IMR-90 (cell line): ENCODE measurements at regions not wholly inside any gene's neighbourhood (a gene's known extent, or its start where the extent isn't known, plus 50 kb on each side); places are given as distances from the start of the nearest gene placed in this dataset.

ENCODE experiments used
- ATAC-seq: fragments of 200-7000 bp; cut with Tn5 transposase; 2 replicates; pipeline ENCODE4 v1.9.1; 2020; ENCODE audit warnings: low read depth, mild to moderate bottlenecking, moderate library complexity
- BruUV-seq: library from RNA; stranded (reverse); fragments of 400-500 nt; replicated peaks from 2 replicates; lab custom pipeline; 2021; lab: Mats Ljungman, UMichigan
- CTCF ChIA-PET: fragments of 300-600 bp; formaldehyde crosslinking; extraction: SDS; loops from one replicate; lab custom pipeline; 2021; ENCODE audit warnings: antibody characterized with exemption; lab: Yijun Ruan, JAX
- POLR2A ChIA-PET: fragments of 300-600 bp; sonication (Branson Sonifier 250); formaldehyde crosslinking; loops from one replicate; lab custom pipeline; 2022; ENCODE audit warnings: antibody characterized with exemption; ENCODE audit not compliant: unreplicated experiment; lab: Charles Lee
- DNase-seq: peaks from one replicate; pipeline ENCODE4 v3.0.0; 2013
- H2AFZ ChIP-seq: replicated peaks from 2 replicates; pipeline ENCODE3; 2013; ENCODE audit warnings: low read length, mild to moderate bottlenecking; ENCODE audit not compliant: poor library complexity
- H2AK5ac ChIP-seq: 2 replicates; pipeline ENCODE4 v1.6.1; 2013; ENCODE audit warnings: low read depth, low read length, inconsistent platforms
- H2AK9ac ChIP-seq: replicated peaks from 2 replicates; pipeline ENCODE3; 2013; ENCODE audit warnings: mild to moderate bottlenecking, low read depth, low read length, moderate library complexity; ENCODE audit not compliant: poor library complexity
- H2BK120ac ChIP-seq: 2 replicates; pipeline ENCODE4 v1.6.1; 2013; ENCODE audit warnings: low read depth, low read length, inconsistent platforms
- H2BK15ac ChIP-seq: 3 replicates; pipeline ENCODE4 v1.6.1; 2013; ENCODE audit warnings: low read depth, low read length, inconsistent platforms
- H2BK20ac ChIP-seq: 2 replicates; pipeline ENCODE4 v1.6.1; 2013; ENCODE audit warnings: low read depth, mild to moderate bottlenecking, inconsistent platforms, low read length, moderate library complexity
- H2BK5ac ChIP-seq: 2 replicates; pipeline ENCODE4 v1.6.1; 2013; ENCODE audit warnings: mild to moderate bottlenecking, low read depth, low read length, inconsistent platforms; ENCODE audit not compliant: poor library complexity, severe bottlenecking
- H3K14ac ChIP-seq: replicated peaks from 2 replicates; pipeline ENCODE4 v1.6.1; 2013; ENCODE audit warnings: low read depth, low read length, inconsistent platforms
- H3K18ac ChIP-seq: 2 replicates; pipeline ENCODE4 v1.6.1; 2013; ENCODE audit warnings: low read depth, low read length, control low read depth
- H3K23ac ChIP-seq: 2 replicates; pipeline ENCODE4 v1.6.1; 2013; ENCODE audit warnings: low read depth, low read length, inconsistent platforms
- H3K27ac ChIP-seq: 2 replicates; pipeline ENCODE4 v1.5.1; 2013; ENCODE audit warnings: mild to moderate bottlenecking, control low read depth, low read length; ENCODE audit not compliant: insufficient read depth
- H3K27me3 ChIP-seq: 2 replicates; pipeline ENCODE4 v1.6.1; 2013; ENCODE audit warnings: low read length; ENCODE audit not compliant: control insufficient read depth, insufficient read depth
- H3K36me3 ChIP-seq: 2 replicates; pipeline ENCODE4 v1.6.1; 2013; ENCODE audit warnings: low read length, mixed read lengths; ENCODE audit not compliant: control insufficient read depth, insufficient read depth
- H3K4ac ChIP-seq: 2 replicates; pipeline ENCODE4 v1.6.1; 2013; ENCODE audit warnings: low read depth, low read length, inconsistent platforms
- H3K4me1 ChIP-seq: 2 replicates; pipeline ENCODE4 v1.6.1; 2013; ENCODE audit warnings: low read length, mixed read lengths; ENCODE audit not compliant: control insufficient read depth, insufficient read depth
- H3K4me2 ChIP-seq: 2 replicates; pipeline ENCODE4 v1.6.1; 2013; ENCODE audit warnings: low read depth, mild to moderate bottlenecking, control low read depth, low read length, moderate library complexity
- H3K4me3 ChIP-seq: 2 replicates; pipeline ENCODE4 v1.5.1; 2013; ENCODE audit warnings: low read depth, mild to moderate bottlenecking, control low read depth, low read length, moderate library complexity; ENCODE audit not compliant: insufficient read depth
- H3K56ac ChIP-seq: 2 replicates; pipeline ENCODE4 v1.6.1; 2013; ENCODE audit warnings: low read length, inconsistent platforms; ENCODE audit not compliant: insufficient read depth; ENCODE audit errors: extremely low read depth
- H3K79me1 ChIP-seq, 2 experiments: 2 replicates each; pipeline ENCODE4 v1.6.1; 2013; ENCODE audit warnings: low read length in 2 of 2, inconsistent platforms in 1 of 2, low read depth in 1 of 2
- H3K9ac ChIP-seq: 2 replicates; pipeline ENCODE4 v1.6.1; 2013; ENCODE audit warnings: low read depth, low read length, control low read depth
- H3K9me1 ChIP-seq: 2 replicates; pipeline ENCODE4 v1.6.1; 2013; ENCODE audit warnings: low read length, inconsistent platforms; ENCODE audit not compliant: insufficient read depth
- H3K9me3 ChIP-seq: 2 replicates; pipeline ENCODE4 v1.6.1; 2013; ENCODE audit warnings: low read length; ENCODE audit not compliant: control insufficient read depth, insufficient read depth
- H4K20me1 ChIP-seq: 2 replicates; pipeline ENCODE4 v1.6.1; 2013; ENCODE audit warnings: low read length, inconsistent platforms; ENCODE audit not compliant: insufficient read depth
- H4K5ac ChIP-seq: 2 replicates; pipeline ENCODE4 v1.6.1; 2013; ENCODE audit warnings: mild to moderate bottlenecking, low read depth, low read length, control low read depth
- H4K8ac ChIP-seq, 2 experiments: 2 replicates each; pipeline ENCODE4 v1.6.1; 2013; ENCODE audit warnings: low read depth in 2 of 2, low read length in 2 of 2, control low read depth in 1 of 2, inconsistent platforms in 1 of 2
- H4K91ac ChIP-seq: 2 replicates; pipeline ENCODE4 v1.6.1; 2013; ENCODE audit warnings: low read depth, low read length, inconsistent platforms; ENCODE audit not compliant: insufficient read depth
- BHLHE40 ChIP-seq: fragments of 150-350 bp; IDR thresholded peaks from 2 replicates; pipeline ENCODE4 v1.6.1; 2016; ENCODE audit warnings: mild to moderate bottlenecking, low read depth, low read length
- CEBPB ChIP-seq: IDR thresholded peaks from 2 replicates; pipeline ENCODE4 v1.6.1; 2012; ENCODE audit warnings: low read depth, low read length, improper control_type of control experiment
- FOS ChIP-seq: fragments of 150-350 bp; IDR thresholded peaks from 2 replicates; pipeline ENCODE4 v1.6.1; 2016; ENCODE audit warnings: low read depth, low read length
- MAFK ChIP-seq: IDR thresholded peaks from 2 replicates; pipeline ENCODE4 v1.6.1; 2012; ENCODE audit warnings: low read depth, low read length, improper control_type of control experiment
- MAZ ChIP-seq: IDR thresholded peaks from 2 replicates; pipeline ENCODE4 v1.6.1; 2012; ENCODE audit warnings: low read depth, mild to moderate bottlenecking, low read length, improper control_type of control experiment, moderate library complexity, borderline replicate concordance
- MXI1 ChIP-seq: IDR thresholded peaks from 2 replicates; pipeline ENCODE4 v1.6.1; 2012; ENCODE audit warnings: low read depth, mild to moderate bottlenecking, low read length, moderate library complexity, borderline replicate concordance
- NFE2L2 ChIP-seq: fragments of 150-350 bp; IDR thresholded peaks from 2 replicates; pipeline ENCODE4 v1.6.1; 2016; ENCODE audit warnings: low read depth, mild to moderate bottlenecking, low read length
- POLR2A ChIP-seq: IDR thresholded peaks from 2 replicates; pipeline ENCODE4 v1.6.1; 2012; ENCODE audit warnings: mild to moderate bottlenecking, low read depth, low read length
- RAD21 ChIP-seq: IDR thresholded peaks from 2 replicates; pipeline ENCODE4 v1.6.1; 2012; ENCODE audit warnings: low read length, improper control_type of control experiment
- RCOR1 ChIP-seq: IDR thresholded peaks from 2 replicates; pipeline ENCODE4 v1.6.1; 2012; ENCODE audit warnings: mild to moderate bottlenecking, low read length, improper control_type of control experiment; ENCODE audit not compliant: insufficient replicate concordance
- RFX5 ChIP-seq: IDR thresholded peaks from 2 replicates; pipeline ENCODE4 v1.8.0; 2012; ENCODE audit warnings: low read depth, mild to moderate bottlenecking, low read length, moderate library complexity
- SMC3 ChIP-seq: fragments of 150-350 bp; IDR thresholded peaks from 2 replicates; pipeline ENCODE4 v1.6.1; 2016; ENCODE audit warnings: low read depth, mild to moderate bottlenecking, antibody characterized with exemption, low read length, moderate library complexity
- WGBS, 2 experiments: methylation state at CpG; one replicate each; pipeline versions ENCODE4 v1.1.5 to v1.1.7; 2013; ENCODE audit warnings: missing lambda C conversion rate in 2 of 2; ENCODE audit not compliant: insufficient read length in 1 of 2; ENCODE audit errors: extremely low coverage in 2 of 2; 5-methylcytosine and 5-hydroxymethylcytosine counted together
- dilution Hi-C: fragments of 300-500 bp; cut with HindIII; formaldehyde crosslinking; loops from one replicate; pipeline ENCODE4 v1.14.3; 2018; ENCODE audit warnings: low sequenced_read_pairs; ENCODE audit not compliant: unreplicated experiment
- in situ Hi-C: fragments of 300-500 bp; cut with MboI; formaldehyde crosslinking; loops from 3 replicates; pipeline ENCODE4 v1.14.3; 2019; ENCODE audit warnings: low sequenced_read_pairs, inconsistent platforms, mixed read lengths
- intact Hi-C: fragments of 100-400 bp; cut with micrococcal nuclease; formaldehyde crosslinking; loops from 2 replicates; pipeline ENCODE4 v1.10.0; 2022
- TF ChIP-seq, protein P1 (sequence below): fragments of 150-350 bp; IDR thresholded peaks from 2 replicates; pipeline ENCODE4 v1.6.1; 2017; ENCODE audit warnings: mild to moderate bottlenecking, antibody characterized with exemption, low read length, low read depth
- TF ChIP-seq, protein P2 (sequence below): fragments of 150-350 bp; IDR thresholded peaks from 2 replicates; pipeline ENCODE4 v1.6.1; 2016; ENCODE audit warnings: low read depth, mild to moderate bottlenecking, low read length, moderate library complexity, borderline replicate concordance
- TF ChIP-seq, protein P3 (sequence below): conservative IDR thresholded peaks from 2 replicates; pipeline ENCODE4 v1.5.1; 2012; ENCODE audit warnings: mild to moderate bottlenecking, low read depth, low read length, improper control_type of control experiment

DNA sequence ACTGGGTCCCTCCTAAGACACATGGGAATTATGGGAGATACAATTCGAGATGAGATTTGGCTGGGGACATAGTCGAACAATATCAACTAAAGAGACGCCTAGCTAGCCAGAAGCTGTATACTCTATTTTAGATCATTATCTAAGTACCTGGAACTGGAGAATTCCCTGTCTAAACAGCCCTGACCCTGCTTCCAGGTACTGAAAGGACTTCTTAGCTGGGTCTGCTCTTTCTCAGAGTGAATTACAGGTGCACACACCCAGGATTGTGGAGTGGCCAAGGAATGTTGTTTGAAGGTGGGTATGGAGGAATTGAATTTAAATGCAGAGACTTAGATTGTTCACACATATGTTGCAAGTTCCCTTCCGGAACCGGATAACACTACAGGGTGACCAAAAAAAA, 733.0 kb downstream of the RPS29 start:
- Histone ChIP-seq H3K36me3 (no peaks in the 10 kb centered on the region), H3K14ac (no peak overlapping the region), H4K8ac (no peak overlapping the region), H3K4me2 (no peak overlapping the region), H4K5ac (no peak overlapping the region), H3K56ac (no peak overlapping the region), H3K27me3 (no peaks in the 10 kb centered on the region), H3K4me1 (no peaks in the 10 kb centered on the region), H4K20me1 (no peaks in the 10 kb centered on the region), H2AFZ (no peak overlapping the region), H3K4ac (no peak overlapping the region), H4K91ac (no peak overlapping the region), H3K4me3 (no peak overlapping the region), H3K23ac (no peak overlapping the region), H3K27ac (no peak overlapping the region), H2BK120ac (no peak overlapping the region), H2BK5ac (no peak overlapping the region), H3K9me3 (0 out of 2 replicates have a peak, but pooled peaks cover 3% of the 10 kb centered on the region), H2AK9ac (no peak overlapping the region), H2BK15ac (no peak overlapping the region), H3K9ac (no peak overlapping the region), H3K79me1 (no peaks in the 10 kb centered on the region), H2BK20ac (no peak overlapping the region), H2AK5ac (no peak overlapping the region), H3K9me1 (no peaks in the 10 kb centered on the region), H3K18ac (no peak overlapping the region)
- no peak for ATAC-seq
- CTCF ChIA-PET, result no interaction called here
- 80% methylated on average over 1 of the region's 5 CpGs; no CpG with 5 or more reads in 1 of the 2 experiments for WGBS, 2 experiments
- DNase-seq, result no peak
- intact Hi-C loops, result no loop called here
- in situ Hi-C loops, result no loop called here
- dilution Hi-C loops, result no loop called here
- POLR2A ChIA-PET, result no interaction called here
- no TSS peak for BruUV-seq
- TF ChIP-seq, protein P1, sequence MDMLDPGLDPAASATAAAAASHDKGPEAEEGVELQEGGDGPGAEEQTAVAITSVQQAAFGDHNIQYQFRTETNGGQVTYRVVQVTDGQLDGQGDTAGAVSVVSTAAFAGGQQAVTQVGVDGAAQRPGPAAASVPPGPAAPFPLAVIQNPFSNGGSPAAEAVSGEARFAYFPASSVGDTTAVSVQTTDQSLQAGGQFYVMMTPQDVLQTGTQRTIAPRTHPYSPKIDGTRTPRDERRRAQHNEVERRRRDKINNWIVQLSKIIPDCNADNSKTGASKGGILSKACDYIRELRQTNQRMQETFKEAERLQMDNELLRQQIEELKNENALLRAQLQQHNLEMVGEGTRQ, result no peak
- TF ChIP-seq NFE2L2 (no peak), SMC3 (no peak), MAFK (no peak), POLR2A (no peak), FOS (no peak), RAD21 (no peak), RFX5 (no peak), RCOR1 (no peak), BHLHE40 (no peak), CEBPB (no peak), MXI1 (no peak), MAZ (no peak)
- TF ChIP-seq, protein P2, sequence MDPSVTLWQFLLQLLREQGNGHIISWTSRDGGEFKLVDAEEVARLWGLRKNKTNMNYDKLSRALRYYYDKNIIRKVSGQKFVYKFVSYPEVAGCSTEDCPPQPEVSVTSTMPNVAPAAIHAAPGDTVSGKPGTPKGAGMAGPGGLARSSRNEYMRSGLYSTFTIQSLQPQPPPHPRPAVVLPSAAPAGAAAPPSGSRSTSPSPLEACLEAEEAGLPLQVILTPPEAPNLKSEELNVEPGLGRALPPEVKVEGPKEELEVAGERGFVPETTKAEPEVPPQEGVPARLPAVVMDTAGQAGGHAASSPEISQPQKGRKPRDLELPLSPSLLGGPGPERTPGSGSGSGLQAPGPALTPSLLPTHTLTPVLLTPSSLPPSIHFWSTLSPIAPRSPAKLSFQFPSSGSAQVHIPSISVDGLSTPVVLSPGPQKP, result no peak
- TF ChIP-seq, protein P3, sequence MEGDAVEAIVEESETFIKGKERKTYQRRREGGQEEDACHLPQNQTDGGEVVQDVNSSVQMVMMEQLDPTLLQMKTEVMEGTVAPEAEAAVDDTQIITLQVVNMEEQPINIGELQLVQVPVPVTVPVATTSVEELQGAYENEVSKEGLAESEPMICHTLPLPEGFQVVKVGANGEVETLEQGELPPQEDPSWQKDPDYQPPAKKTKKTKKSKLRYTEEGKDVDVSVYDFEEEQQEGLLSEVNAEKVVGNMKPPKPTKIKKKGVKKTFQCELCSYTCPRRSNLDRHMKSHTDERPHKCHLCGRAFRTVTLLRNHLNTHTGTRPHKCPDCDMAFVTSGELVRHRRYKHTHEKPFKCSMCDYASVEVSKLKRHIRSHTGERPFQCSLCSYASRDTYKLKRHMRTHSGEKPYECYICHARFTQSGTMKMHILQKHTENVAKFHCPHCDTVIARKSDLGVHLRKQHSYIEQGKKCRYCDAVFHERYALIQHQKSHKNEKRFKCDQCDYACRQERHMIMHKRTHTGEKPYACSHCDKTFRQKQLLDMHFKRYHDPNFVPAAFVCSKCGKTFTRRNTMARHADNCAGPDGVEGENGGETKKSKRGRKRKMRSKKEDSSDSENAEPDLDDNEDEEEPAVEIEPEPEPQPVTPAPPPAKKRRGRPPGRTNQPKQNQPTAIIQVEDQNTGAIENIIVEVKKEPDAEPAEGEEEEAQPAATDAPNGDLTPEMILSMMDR, result no peak
